ENCODE measurements at regions not wholly inside any gene's neighbourhood (a gene's known extent, or its start where the extent isn't known, plus 50 kb on each side); places are given as distances from the start of the nearest gene placed in this dataset.

- no peak for DNase-seq (ENCODE audit: low spot score)
These were observed 149.7 kb upstream of the VANGL1 start for GRCh38 chr1:115492019-115492595.

DNA sequence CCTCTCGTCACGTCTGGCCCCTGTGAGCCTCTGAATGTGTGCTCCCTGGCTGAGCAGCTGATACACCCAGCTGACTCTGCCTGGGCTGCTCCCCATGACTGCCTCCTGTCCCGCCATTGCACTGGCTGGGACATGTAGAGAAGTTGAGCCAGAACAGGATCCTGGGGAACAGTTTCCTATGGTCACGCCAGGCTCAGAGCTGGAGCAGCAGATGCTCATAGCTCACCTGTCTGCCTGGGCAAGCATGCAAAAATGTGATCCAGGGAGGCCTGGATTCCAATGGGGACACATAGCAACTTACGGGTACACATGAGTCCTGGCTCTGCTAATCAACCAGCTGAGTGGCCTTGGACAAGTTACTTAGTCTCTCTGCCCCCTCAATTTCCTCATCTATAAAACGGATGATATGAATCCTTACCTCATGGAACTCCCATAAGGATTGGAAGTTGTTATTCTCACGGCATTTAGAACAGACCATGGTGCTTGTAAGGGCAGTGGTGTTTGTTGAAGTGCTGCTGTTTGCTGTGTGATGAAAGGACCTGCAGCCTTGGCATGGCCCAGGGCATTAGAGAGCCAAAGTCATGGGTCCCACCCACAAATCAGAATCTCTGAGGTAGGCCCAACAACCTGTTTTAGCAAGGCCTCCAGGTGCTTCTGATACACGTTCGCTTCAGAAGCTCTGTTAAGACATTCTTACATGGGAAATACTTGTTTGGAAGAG, 150.3 kb upstream of the VANGL1 start:
- no peak for DNase-seq (ENCODE audit: low spot score)

DNA sequence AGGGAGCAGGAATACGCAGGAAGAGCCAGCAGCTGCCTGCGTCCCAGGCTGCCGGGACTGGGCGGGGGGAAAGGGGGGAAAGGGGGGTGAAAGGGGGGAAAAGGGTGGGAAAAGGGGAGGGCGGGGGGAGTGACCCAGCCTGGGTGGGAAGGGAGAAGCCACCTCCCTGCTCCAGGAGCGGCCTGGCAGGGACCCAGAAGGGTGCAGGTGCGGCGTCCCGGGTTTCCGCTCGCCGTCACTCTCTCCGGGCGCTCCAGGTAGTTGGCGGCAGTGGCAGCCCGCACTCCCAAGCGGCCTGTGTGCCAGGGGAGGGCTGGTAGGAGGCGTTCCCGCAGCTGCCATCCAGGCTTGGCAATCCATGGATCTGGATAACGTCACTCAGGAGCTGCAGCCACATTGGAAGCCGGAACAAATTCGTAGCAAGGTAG, 141.0 kb upstream of the NGF start:
- no peak for DNase-seq (ENCODE audit: low spot score)

DNA sequence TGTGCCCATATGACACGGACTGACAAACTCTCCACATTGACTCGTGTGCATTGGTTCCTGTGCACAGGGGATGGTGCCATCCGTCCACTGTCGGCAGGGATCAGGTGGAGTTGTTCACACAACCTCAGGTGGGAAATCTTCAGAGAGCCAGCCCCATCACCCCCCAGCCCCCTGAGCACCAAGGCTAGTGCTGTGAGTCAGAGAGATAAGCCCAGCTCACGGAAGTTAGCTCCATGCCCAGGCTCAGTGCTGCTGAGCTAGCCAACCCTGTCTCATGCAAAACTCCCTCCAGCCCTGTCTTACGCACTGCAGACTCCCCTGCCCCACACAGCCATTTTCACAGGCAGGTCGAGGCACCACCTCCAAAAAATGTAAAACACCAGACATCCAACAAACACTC, 139.0 kb upstream of the NGF start:
- DNase-seq (ENCODE audit: low spot score), result no peak

DNA sequence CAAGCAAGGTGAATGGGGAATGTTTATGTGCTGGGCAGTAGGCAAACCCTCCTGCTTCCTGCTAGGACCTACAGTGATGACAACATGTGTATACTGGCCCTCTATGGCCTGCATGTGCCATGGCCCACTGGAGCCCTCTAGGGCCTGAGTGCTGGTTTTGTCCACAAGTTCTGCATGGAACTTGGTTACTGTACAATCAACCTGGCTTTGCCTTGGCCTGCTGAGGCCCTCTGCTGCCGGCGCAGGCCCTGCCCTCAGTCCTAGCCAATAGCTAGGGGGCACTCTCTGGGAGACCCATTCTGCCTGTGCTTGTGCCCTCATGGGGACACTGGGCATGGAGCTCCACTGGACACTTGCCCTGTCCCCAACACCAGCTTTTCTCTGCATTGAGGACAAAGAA, 138.6 kb upstream of the NGF start:
- DNase-seq (ENCODE audit: low spot score), result no peak

GRCh38 chr1:115475901-115476300, 137.9 kb upstream of the NGF start:
- DNase-seq (ENCODE audit: low spot score), result no peak

- no peak for DNase-seq (ENCODE audit: low spot score)
These were observed 137.2 kb upstream of the NGF start for GRCh38 chr1:115475252-115475651.

- DNase-seq (ENCODE audit: low spot score), result no peak
These were observed 136.0 kb upstream of the NGF start for GRCh38 chr1:115473986-115474565.

DNA sequence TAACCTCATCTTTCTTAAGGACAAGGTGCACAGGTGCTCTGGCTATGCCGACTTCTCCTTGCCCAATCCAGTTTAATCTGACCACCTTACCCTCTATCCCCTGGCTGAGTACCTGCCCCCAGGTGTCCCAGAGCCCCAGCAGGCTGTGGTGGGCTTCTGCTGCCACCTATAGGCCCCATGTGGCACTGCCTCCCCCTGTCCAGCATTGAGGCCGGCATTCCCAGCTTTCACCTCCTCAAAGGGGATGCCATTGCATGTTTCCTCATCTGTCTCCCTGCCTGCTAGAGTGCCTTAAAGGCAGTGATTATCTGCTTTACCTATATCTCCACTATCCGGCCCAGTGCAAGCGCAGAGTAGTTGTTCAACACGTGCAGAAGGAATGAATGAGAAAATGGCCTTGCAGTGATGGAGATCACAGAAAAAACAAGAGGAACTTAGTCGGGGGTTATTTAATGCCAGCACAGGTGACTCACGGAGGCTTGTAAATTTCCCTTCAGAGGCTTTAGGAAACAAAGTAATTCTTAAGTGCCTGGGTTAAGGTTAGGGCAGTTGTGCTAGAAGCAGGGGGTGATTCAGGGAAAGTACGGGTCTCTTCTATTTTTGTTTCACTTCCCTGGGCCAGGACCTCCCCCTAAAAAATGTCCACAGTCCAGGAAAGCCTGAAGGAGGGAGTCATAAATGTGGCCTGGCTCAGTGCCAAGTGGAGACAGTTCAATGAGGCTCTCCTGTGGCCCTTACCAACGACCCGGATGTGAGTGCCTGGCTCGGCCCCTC, 131.8 kb upstream of the NGF start:
- DNase-seq (ENCODE audit: low spot score), result peak; percentile 38

DNA sequence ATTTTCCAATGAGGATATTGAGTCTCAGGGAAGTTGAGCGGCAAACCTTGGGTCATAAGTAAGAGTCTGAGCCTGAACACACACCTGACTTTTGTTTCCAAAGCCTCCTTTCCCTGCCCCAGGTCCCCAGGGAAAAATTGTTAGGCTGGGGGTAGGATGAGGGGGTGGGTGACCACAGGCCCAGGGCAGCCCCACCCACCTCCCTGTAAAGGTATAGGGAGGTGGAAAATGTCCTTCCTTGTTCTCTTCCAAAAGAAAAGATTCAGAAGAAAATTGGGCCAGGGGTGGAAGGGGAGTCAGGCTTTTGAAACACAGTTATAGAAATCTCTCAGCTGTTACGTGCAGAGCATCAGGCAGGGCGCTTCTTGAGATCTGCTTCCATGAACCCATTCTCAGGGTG, 129.7 kb upstream of the NGF start:
- DNase-seq (ENCODE audit: low spot score), result no peak

- DNase-seq (ENCODE audit: low spot score), result no peak
These were observed 129.1 kb upstream of the NGF start for GRCh38 chr1:115467196-115467595.

- no peak for DNase-seq (ENCODE audit: low spot score)
These were observed 128.4 kb upstream of the NGF start for GRCh38 chr1:115466433-115466832.

- no peak for DNase-seq (ENCODE audit: low spot score)
These were observed 127.8 kb upstream of the NGF start for GRCh38 chr1:115465802-115466363.

DNA sequence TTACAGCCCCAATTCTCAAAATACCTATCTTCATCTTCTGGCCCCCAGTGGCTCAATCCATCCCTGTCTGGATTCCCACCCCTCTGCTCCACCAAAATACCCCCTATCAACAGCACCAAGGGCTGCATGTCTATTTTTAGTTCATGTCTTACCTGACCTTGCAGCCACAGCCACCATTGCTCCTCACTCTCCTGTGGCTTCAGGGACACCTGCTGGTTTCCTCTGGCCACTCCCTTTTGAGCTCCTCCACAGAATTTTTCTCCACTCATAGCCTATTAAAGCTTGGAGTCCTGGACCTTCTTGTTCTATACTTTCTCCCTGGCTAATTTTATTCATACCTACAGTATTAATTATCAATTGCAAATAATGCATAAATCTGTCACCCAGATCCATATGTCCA, 125.3 kb upstream of the NGF start:
- DNase-seq (ENCODE audit: low spot score), result no peak

DNA sequence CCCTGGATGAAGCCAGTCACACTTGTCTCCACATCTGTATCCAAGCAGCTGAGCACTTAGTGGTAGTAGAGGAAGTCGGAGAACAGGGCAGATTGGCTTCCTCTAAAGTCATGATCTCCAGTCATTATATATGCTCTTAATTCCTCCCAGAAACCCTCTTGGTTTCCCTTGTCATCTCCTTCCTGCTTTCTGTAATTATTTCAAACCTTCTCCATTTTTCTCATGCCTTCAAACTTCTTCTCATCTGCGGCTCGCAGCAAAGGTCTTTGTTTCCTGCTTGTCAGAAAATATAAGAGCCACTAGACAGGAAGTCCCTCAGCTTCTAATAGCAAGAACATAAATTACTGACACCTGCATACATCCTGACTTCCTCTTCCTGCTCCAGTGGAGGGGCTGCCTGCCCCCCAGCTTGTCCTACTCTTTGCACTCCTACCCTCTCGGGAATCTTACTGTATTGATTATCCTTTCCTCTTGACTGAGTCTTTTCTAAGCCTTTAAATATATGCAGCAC, 124.6 kb upstream of the NGF start:
- no peak for DNase-seq (ENCODE audit: low spot score)

GRCh38 chr1:115461526-115461925, 123.5 kb upstream of the NGF start:
- DNase-seq (ENCODE audit: low spot score), result no peak

DNA sequence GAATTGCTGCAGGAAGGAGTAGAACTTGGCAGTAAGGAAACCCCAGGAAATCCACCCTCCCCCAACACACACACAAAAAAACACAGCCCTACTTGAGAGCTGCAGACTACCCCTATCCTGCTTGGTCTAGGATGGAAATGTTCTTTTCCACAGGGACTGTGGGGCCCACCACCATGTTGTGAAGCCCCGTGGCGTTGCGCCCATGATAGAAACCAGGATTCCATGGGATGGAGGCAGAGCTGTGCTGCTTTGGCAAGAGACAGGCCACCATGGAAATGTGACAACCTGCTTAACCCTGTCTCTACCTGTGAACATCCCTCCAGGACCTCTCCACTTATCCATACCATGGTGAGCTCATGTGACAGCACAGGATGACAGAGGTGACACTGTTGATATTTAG, 121.1 kb upstream of the NGF start:
- no peak for DNase-seq (ENCODE audit: low spot score)

GRCh38 chr1:115458426-115459114, 120.5 kb upstream of the NGF start:
- DNase-seq (ENCODE audit: low spot score), result no peak

GRCh38 chr1:115457289-115457688, 119.2 kb upstream of the NGF start:
- no peak for DNase-seq (ENCODE audit: low spot score)

DNA sequence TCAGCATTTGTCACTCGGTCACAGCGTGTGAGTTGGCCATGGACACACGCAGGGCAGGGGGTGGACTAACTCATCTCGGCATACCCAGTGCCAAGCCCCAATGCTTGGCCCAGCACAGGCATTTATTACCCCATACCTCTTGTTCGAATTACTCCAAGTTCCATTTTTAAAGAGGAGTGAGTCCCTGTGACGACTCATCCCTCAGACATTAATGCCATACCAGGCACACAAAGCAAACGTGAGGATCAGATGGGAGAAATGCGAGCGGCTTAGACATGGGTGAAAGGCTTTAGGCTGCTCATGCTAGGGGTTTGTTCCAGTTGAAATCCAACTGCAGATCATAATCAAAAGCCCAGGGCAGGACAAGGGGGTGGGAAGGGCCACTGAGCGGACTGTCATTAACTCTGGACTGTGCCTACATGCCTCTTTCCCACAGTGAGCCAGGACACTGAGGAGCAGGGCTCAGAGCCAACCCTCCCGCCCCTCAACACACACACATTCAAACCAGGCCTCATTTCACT, 118.5 kb upstream of the NGF start:
- DNase-seq (ENCODE audit: low spot score), result no peak

GRCh38 chr1:115454837-115455511, 116.9 kb upstream of the NGF start:
- no peak for DNase-seq (ENCODE audit: low spot score)

All from germinal center (tissue), 1 donor.